ENCODE measurements at regions not wholly inside any gene's neighbourhood (a gene's known extent, or its start where the extent isn't known, plus 50 kb on each side); places are given as distances from the start of the nearest gene placed in this dataset.

- no peak for DNase-seq (ENCODE audit: low read depth)
These were observed 1521.0 kb downstream of the UQCRFS1 start for GRCh38 chr19:27691991-27692390.

- DNase-seq (ENCODE audit: low read depth), result no peak
These were observed 1523.2 kb downstream of the UQCRFS1 start for GRCh38 chr19:27689734-27690241.

- DNase-seq (ENCODE audit: low read depth), result no peak
These were observed 1528.7 kb downstream of the UQCRFS1 start for GRCh38 chr19:27684293-27684692.

GRCh38 chr19:27681972-27682371, 1531.0 kb downstream of the UQCRFS1 start:
- DNase-seq (ENCODE audit: low read depth), result no peak

- DNase-seq (ENCODE audit: low read depth), result no peak
These were observed 1533.0 kb downstream of the UQCRFS1 start for GRCh38 chr19:27679905-27680304.

GRCh38 chr19:27679399-27679798, 1533.6 kb downstream of the UQCRFS1 start:
- no peak for DNase-seq (ENCODE audit: low read depth)

GRCh38 chr19:27676877-27677276, 1536.1 kb downstream of the UQCRFS1 start:
- no peak for DNase-seq (ENCODE audit: low read depth)

GRCh38 chr19:27676334-27676733, 1536.6 kb downstream of the UQCRFS1 start:
- no peak for DNase-seq (ENCODE audit: low read depth)

GRCh38 chr19:27675771-27676170, 1537.2 kb downstream of the UQCRFS1 start:
- DNase-seq (ENCODE audit: low read depth), result no peak

- no peak for DNase-seq (ENCODE audit: low read depth)
These were observed 1538.2 kb downstream of the UQCRFS1 start for GRCh38 chr19:27674701-27675100.

- no peak for DNase-seq (ENCODE audit: low read depth)
These were observed 1539.0 kb downstream of the UQCRFS1 start for GRCh38 chr19:27673986-27674385.

- no peak for DNase-seq (ENCODE audit: low read depth)
These were observed 1540.5 kb downstream of the UQCRFS1 start for GRCh38 chr19:27672309-27673047.

GRCh38 chr19:27671876-27672275, 1541.1 kb downstream of the UQCRFS1 start:
- no peak for DNase-seq (ENCODE audit: low read depth)

- DNase-seq (ENCODE audit: low read depth), result no peak
These were observed 1552.5 kb downstream of the UQCRFS1 start for GRCh38 chr19:27660428-27660827.

GRCh38 chr19:27657271-27658051, 1555.5 kb downstream of the UQCRFS1 start:
- DNase-seq (ENCODE audit: low read depth), result no peak

- DNase-seq (ENCODE audit: low read depth), result no peak
These were observed 1558.5 kb downstream of the UQCRFS1 start for GRCh38 chr19:27654266-27654990.

GRCh38 chr19:27652796-27653195, 1560.2 kb downstream of the UQCRFS1 start:
- no peak for DNase-seq (ENCODE audit: low read depth)

GRCh38 chr19:27652281-27652680, 1560.7 kb downstream of the UQCRFS1 start:
- DNase-seq (ENCODE audit: low read depth), result no peak

- no peak for DNase-seq (ENCODE audit: low read depth)
These were observed 1565.5 kb downstream of the UQCRFS1 start for GRCh38 chr19:27647423-27647822.

- DNase-seq (ENCODE audit: low read depth), result no peak
These were observed 1577.5 kb downstream of the UQCRFS1 start for GRCh38 chr19:27635401-27635800.

- DNase-seq (ENCODE audit: low read depth), result no peak
These were observed 1594.9 kb downstream of the UQCRFS1 start for GRCh38 chr19:27618006-27618405.

- DNase-seq (ENCODE audit: low read depth), result no peak
These were observed 1632.0 kb downstream of the UQCRFS1 start for GRCh38 chr19:27580906-27581305.

Measured in activated T-helper 9 cell treated with anti-CD3 and anti-CD28 coated beads, Interleukin-2, amount 50 U/mL, for 16 hours (primary cell).